ENCODE measurements at regions not wholly inside any gene's neighbourhood (a gene's known extent, or its start where the extent isn't known, plus 50 kb on each side); places are given as distances from the start of the nearest gene placed in this dataset.
"Not testable (repeated sequence)": the region's sequence is repeated elsewhere in the genome, so short reads cannot be mapped to it uniquely, and the experiment has no call there.

DNA sequence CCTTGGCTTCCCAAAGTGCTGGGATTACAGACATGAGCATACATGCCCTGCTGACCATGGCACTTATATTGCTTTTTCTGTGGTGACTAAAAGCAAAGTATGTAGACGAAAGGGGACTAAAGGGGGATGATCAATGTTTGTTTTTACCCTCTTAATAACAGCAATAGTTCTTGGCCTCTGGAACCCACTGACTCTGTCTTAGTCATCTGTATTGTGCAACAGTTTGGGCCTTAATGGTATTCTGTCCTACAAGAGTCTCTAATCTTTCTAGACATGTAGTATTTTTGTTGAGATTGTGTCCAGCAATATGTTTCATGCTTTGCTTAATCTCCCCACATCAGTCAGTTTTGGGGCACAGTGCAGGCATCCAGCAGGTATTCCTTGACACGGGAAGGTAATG lies 359.9 kb upstream of the FANCL start:
- H3K4me1 ChIP-seq, result no peaks in the 10 kb centered on the region
- TF ChIP-seq, protein P1, sequence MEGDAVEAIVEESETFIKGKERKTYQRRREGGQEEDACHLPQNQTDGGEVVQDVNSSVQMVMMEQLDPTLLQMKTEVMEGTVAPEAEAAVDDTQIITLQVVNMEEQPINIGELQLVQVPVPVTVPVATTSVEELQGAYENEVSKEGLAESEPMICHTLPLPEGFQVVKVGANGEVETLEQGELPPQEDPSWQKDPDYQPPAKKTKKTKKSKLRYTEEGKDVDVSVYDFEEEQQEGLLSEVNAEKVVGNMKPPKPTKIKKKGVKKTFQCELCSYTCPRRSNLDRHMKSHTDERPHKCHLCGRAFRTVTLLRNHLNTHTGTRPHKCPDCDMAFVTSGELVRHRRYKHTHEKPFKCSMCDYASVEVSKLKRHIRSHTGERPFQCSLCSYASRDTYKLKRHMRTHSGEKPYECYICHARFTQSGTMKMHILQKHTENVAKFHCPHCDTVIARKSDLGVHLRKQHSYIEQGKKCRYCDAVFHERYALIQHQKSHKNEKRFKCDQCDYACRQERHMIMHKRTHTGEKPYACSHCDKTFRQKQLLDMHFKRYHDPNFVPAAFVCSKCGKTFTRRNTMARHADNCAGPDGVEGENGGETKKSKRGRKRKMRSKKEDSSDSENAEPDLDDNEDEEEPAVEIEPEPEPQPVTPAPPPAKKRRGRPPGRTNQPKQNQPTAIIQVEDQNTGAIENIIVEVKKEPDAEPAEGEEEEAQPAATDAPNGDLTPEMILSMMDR (IDR thresholded peaks at IDR 0.05), result no peak
- no peaks in the 10 kb centered on the region for H3K9me3 ChIP-seq
- 87 to 91% (median 90%) methylated on average over 2 of the region's 2 CpGs for WGBS, 3 donors
- no peak overlapping the region for H3K27ac ChIP-seq
- peaks cover 0 to 1% (median 0%) of the 10 kb centered on the region in 3 donors for H3K27me3 ChIP-seq (ENCODE audit: insufficient read depth in 3 of 3, low read length in 2 of 3)
- intact Hi-C loops (cut with DNase I), result no loop called here
- no peak for DNase-seq
- no peak overlapping the region for H3K4me3 ChIP-seq
- ATAC-seq, result no peak
- no peaks in the 10 kb centered on the region for H3K36me3 ChIP-seq (ENCODE audit: insufficient read depth in 1 of 2, low read depth in 1 of 2)

DNA sequence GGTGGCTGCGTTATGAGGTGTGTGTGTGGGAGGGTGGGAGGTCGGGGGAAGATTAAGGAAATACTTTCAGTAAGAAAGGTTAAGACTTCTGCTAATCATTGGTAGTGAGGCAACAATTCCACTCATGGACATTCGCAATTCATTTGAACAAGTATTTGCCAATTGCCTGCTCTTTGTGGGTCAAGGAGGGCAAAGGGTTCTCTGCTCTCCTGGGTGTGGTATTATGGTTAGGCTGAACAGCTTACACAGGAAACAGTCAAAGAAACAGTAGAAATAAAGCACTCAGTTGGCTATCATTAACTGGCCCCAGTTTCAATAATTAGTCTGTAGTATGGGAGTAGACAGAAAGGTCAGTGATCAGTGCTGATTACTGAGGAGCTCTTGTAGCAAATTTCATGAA lies 357.0 kb upstream of the FANCL start:
- intact Hi-C loops (cut with DNase I), result no loop called here
- Histone ChIP-seq H3K9me3 (no peaks in the 10 kb centered on the region), H3K27me3 (ENCODE audit: insufficient read depth in 3 of 3, low read length in 2 of 3) (peaks cover 0 to 1% (median 0%) of the 10 kb centered on the region in 3 donors), H3K4me3 (no peak overlapping the region), H3K27ac (no peak overlapping the region), H3K4me1 (no peaks in the 10 kb centered on the region), H3K36me3 (ENCODE audit: insufficient read depth in 1 of 2, low read depth in 1 of 2) (no peaks in the 10 kb centered on the region)
- WGBS, 3 donors, result 63 to 77% (median 71%) methylated on average over 3 of the region's 3 CpGs
- TF ChIP-seq, protein P1 (IDR thresholded peaks at IDR 0.05), result no peak
- DNase-seq (no peak), ATAC-seq (no peak)

DNA sequence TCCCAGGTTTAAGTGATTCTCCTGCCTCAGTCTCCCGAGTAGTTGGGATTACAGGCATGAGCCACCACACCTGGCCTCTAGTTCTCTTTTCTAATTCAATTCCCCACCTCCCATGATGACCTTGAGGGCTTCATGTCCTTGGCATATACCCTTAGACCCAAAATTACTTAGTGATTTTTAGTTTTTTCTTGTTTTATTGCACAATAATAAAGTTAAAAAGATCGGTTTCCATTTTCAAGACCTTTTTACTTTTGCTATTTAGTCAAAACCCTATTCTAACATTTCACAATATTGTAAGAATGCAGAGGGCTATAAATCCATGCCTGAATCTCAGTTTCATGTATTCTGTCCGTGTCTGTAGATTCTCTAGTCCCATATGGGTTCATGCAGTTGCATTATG lies 354.6 kb upstream of the FANCL start:
- H3K4me3 ChIP-seq, result no peak overlapping the region
- H3K36me3 ChIP-seq (ENCODE audit: insufficient read depth in 1 of 2, low read depth in 1 of 2), result no peaks in the 10 kb centered on the region
- no peak for ATAC-seq
- TF ChIP-seq, protein P1 (IDR thresholded peaks at IDR 0.05), result no peak
- H3K9me3 ChIP-seq, result no peaks in the 10 kb centered on the region
- intact Hi-C loops (cut with DNase I), result no loop called here
- H3K27me3 ChIP-seq (ENCODE audit: insufficient read depth in 3 of 3, low read length in 2 of 3), result peaks cover 0 to 1% (median 0%) of the 10 kb centered on the region in 3 donors
- H3K4me1 ChIP-seq, result no peaks in the 10 kb centered on the region
- WGBS, 3 donors, result 37 to 63% (median 52%) methylated on average over 3 of the region's 3 CpGs
- H3K27ac ChIP-seq, result no peak overlapping the region
- DNase-seq, result no peak

DNA sequence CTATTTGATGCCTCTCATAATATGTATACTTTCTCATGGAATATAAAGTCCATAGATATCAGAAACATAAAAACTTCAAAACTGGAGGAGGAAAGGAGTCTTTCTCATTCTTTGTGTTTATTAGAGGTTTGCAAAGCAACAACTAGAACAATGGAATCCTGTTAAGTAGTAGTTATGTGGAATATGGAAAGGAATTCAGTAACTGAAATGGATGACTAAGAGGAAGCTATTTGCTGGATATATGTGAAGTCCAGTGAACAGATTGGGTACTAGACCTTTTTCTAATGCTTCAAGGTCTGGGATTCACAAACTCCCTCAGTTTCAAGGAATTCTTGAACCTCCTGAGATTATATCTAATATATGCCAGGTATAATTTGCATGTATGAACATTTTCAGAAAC lies 353.6 kb upstream of the FANCL start:
- TF ChIP-seq, protein P1 (IDR thresholded peaks at IDR 0.05), result no peak
- DNase-seq (no peak), ATAC-seq (no peak)
- H3K36me3 ChIP-seq (ENCODE audit: insufficient read depth in 1 of 2, low read depth in 1 of 2), result no peaks in the 10 kb centered on the region
- H3K4me3 ChIP-seq, result no peak overlapping the region
- H3K27ac ChIP-seq, result no peak overlapping the region
- intact Hi-C loops (cut with DNase I), result no loop called here
- peaks cover 0 to 1% (median 0%) of the 10 kb centered on the region in 3 donors for H3K27me3 ChIP-seq (ENCODE audit: insufficient read depth in 3 of 3, low read length in 2 of 3)
- H3K9me3 ChIP-seq, result no peaks in the 10 kb centered on the region
- no peaks in the 10 kb centered on the region for H3K4me1 ChIP-seq

DNA sequence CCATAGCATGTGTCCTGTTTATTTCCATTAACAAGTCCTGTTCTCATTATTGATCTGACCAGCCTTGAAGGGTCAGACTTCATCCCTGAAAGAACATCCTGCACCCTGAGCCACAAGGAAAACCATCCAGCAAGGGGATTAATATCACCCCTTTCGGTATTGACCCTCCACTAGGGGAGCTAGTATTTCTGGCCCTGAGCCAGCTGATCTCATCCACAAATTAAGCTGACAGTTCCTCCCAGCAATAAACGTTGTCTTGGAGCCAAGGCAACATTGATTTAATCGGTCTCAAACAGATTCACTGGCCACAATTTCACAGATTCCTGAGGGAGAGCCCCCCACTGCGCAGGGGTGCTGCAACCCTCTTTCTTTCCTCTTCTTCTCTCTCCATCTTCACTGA lies 353.1 kb upstream of the FANCL start:
- intact Hi-C loops (cut with DNase I), result no loop called here

DNA sequence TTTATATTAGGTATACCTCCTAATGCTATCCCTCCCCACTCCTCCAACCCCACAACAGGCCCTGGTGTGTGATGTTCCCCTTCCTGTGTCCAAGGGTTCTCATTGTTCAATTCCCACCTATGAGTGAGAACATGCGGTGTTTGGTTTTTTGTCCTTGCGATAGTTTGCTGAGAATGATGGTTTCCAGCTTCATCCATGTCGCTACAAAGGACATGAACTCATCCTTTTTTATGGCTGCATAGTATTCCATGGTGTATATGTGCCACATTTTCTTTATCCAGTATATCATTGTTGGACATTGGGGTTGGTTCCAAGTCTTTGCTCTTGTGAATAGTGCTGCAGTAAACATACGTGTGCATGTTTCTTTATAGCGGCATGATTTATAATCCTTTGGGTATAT lies 345.1 kb upstream of the FANCL start:
- ATAC-seq; intact Hi-C loops (cut with DNase I); H3K4me3 ChIP-seq; H3K4me1 ChIP-seq; DNase-seq; H3K27me3 ChIP-seq (ENCODE audit: insufficient read depth in 3 of 3, low read length in 2 of 3); H3K27ac ChIP-seq; H3K36me3 ChIP-seq (ENCODE audit: insufficient read depth in 1 of 2, low read depth in 1 of 2); H3K9me3 ChIP-seq: not testable (repeated sequence)
- WGBS, 3 donors, result 95 to 99% (median 98%) methylated on average over 3 to 4 of the region's 5 CpGs

More for the DNA sequence above, 353.1 kb upstream of the FANCL start:
- WGBS, 3 donors, result 36 to 44% (median 39%) methylated on average over 4 of the region's 4 CpGs
- Histone ChIP-seq H3K4me1 (no peaks in the 10 kb centered on the region), H3K4me3 (no peak overlapping the region), H3K9me3 (no peaks in the 10 kb centered on the region), H3K27ac (no peak overlapping the region), H3K36me3 (ENCODE audit: insufficient read depth in 1 of 2, low read depth in 1 of 2) (no peaks in the 10 kb centered on the region), H3K27me3 (ENCODE audit: insufficient read depth in 3 of 3, low read length in 2 of 3) (peaks cover 0 to 1% (median 0%) of the 10 kb centered on the region in 3 donors)
- TF ChIP-seq, protein P1 (IDR thresholded peaks at IDR 0.05), result no peak
- no peak for DNase-seq
- no peak for ATAC-seq
